Stimulated activated naive CD8-positive, alpha-beta T cell treated with anti-CD3 and anti-CD28 coated beads, Interleukin-15, Interleukin-2, amounts not matched to agents 100 ng/mL and 50 ng/mL, for 24 hours (primary cell): ENCODE measurements at regions not wholly inside any gene's neighbourhood (a gene's known extent, or its start where the extent isn't known, plus 50 kb on each side); places are given as distances from the start of the nearest gene placed in this dataset.
"Not testable (repeated sequence)": the region's sequence is repeated elsewhere in the genome, so short reads cannot be mapped to it uniquely, and the experiment has no call there.

Source experiments
- H3K27ac Mint-ChIP-seq: one replicate; pipeline ENCODE4 v1.8.0; 2021; ENCODE audit warnings: mild to moderate bottlenecking, mixed read lengths
- H3K27me3 Mint-ChIP-seq: one replicate; pipeline ENCODE4 v1.8.0; 2021; ENCODE audit warnings: mixed read lengths
- H3K36me3 Mint-ChIP-seq: one replicate; pipeline ENCODE4 v1.8.0; 2021; ENCODE audit warnings: low read depth, mixed read lengths
- H3K4me1 Mint-ChIP-seq: one replicate; pipeline ENCODE4 v1.8.0; 2021; ENCODE audit warnings: low read depth, mixed read lengths
- H3K4me3 Mint-ChIP-seq: one replicate; pipeline ENCODE4 v1.8.0; 2021; ENCODE audit warnings: mild to moderate bottlenecking, mixed read lengths
- H3K9me3 Mint-ChIP-seq: one replicate; pipeline ENCODE4 v1.8.0; 2021; ENCODE audit warnings: mixed read lengths

GRCh38 chr18:21978546-21979170 lies 190.7 kb upstream of the GATA6 start:
- H3K4me3 Mint-ChIP-seq, result no peak overlapping the region
- H3K27me3 Mint-ChIP-seq, result peaks cover 4% of the 10 kb centered on the region
- H3K4me1 Mint-ChIP-seq, result no peaks in the 10 kb centered on the region
- no peaks in the 10 kb centered on the region for H3K9me3 Mint-ChIP-seq
- H3K36me3 Mint-ChIP-seq, result no peaks in the 10 kb centered on the region
- no peak overlapping the region for H3K27ac Mint-ChIP-seq

GRCh38 chr18:21979171-21979560 lies 190.2 kb upstream of the GATA6 start:
- Mint-ChIP-seq H3K36me3 (no peaks in the 10 kb centered on the region), H3K27me3 (peaks cover 4% of the 10 kb centered on the region), H3K4me3 (no peak overlapping the region), H3K27ac (no peak overlapping the region), H3K9me3 (no peaks in the 10 kb centered on the region), H3K4me1 (no peaks in the 10 kb centered on the region)

- Mint-ChIP-seq H3K9me3 (no peaks in the 10 kb centered on the region), H3K36me3 (no peaks in the 10 kb centered on the region), H3K4me3 (no peak overlapping the region), H3K27ac (no peak overlapping the region), H3K27me3 (peaks cover 4% of the 10 kb centered on the region), H3K4me1 (no peaks in the 10 kb centered on the region)
Measured at GRCh38 chr18:21979759-21980158, 189.6 kb upstream of the GATA6 start.

- peaks cover 4% of the 10 kb centered on the region for H3K27me3 Mint-ChIP-seq
- H3K4me1 Mint-ChIP-seq, result no peaks in the 10 kb centered on the region
- H3K36me3 Mint-ChIP-seq, result no peaks in the 10 kb centered on the region
- no peak overlapping the region for H3K4me3 Mint-ChIP-seq
- H3K9me3 Mint-ChIP-seq, result no peaks in the 10 kb centered on the region
- H3K27ac Mint-ChIP-seq, result no peak overlapping the region
Measured at GRCh38 chr18:21980744-21981143, 188.6 kb upstream of the GATA6 start.

GRCh38 chr18:21981489-21981888 lies 187.9 kb upstream of the GATA6 start:
- H3K27ac Mint-ChIP-seq, H3K9me3 Mint-ChIP-seq, H3K36me3 Mint-ChIP-seq, H3K4me1 Mint-ChIP-seq, H3K4me3 Mint-ChIP-seq, H3K27me3 Mint-ChIP-seq: not testable (repeated sequence)

GRCh38 chr18:21991081-21991534 lies 178.3 kb upstream of the GATA6 start:
- Mint-ChIP-seq H3K9me3 (peaks cover 4% of the 10 kb centered on the region), H3K27me3 (peaks cover 4% of the 10 kb centered on the region), H3K27ac (no peak overlapping the region), H3K36me3 (no peaks in the 10 kb centered on the region), H3K4me3 (no peak overlapping the region), H3K4me1 (no peaks in the 10 kb centered on the region)

- Mint-ChIP-seq H3K27me3 (peaks cover 4% of the 10 kb centered on the region), H3K4me1 (no peaks in the 10 kb centered on the region), H3K4me3 (no peak overlapping the region), H3K27ac (no peak overlapping the region), H3K36me3 (no peaks in the 10 kb centered on the region), H3K9me3 (peaks cover 4% of the 10 kb centered on the region)
Measured at GRCh38 chr18:21991886-21992285, 177.5 kb upstream of the GATA6 start.

GRCh38 chr18:21996351-21996826 lies 173.0 kb upstream of the GATA6 start:
- Mint-ChIP-seq H3K27ac (no peak overlapping the region), H3K4me3 (no peak overlapping the region)

GRCh38 chr18:21997207-21998143 lies 171.9 kb upstream of the GATA6 start:
- H3K27ac Mint-ChIP-seq, result no peak overlapping the region
- no peaks in the 10 kb centered on the region for H3K36me3 Mint-ChIP-seq
- H3K4me3 Mint-ChIP-seq, result no peak overlapping the region
- no peaks in the 10 kb centered on the region for H3K4me1 Mint-ChIP-seq
- no peaks in the 10 kb centered on the region for H3K27me3 Mint-ChIP-seq
- H3K9me3 Mint-ChIP-seq, result no peaks in the 10 kb centered on the region

More at GRCh38 chr18:21996351-21996826, 173.0 kb upstream of the GATA6 start:
- Mint-ChIP-seq H3K9me3 (no peaks in the 10 kb centered on the region), H3K27me3 (peaks cover 4% of the 10 kb centered on the region), H3K4me1 (no peaks in the 10 kb centered on the region), H3K36me3 (no peaks in the 10 kb centered on the region)

GRCh38 chr18:21998486-21998885 lies 170.9 kb upstream of the GATA6 start:
- Mint-ChIP-seq H3K4me1 (no peaks in the 10 kb centered on the region), H3K27me3 (no peaks in the 10 kb centered on the region), H3K4me3 (no peak overlapping the region), H3K27ac (no peak overlapping the region), H3K9me3 (no peaks in the 10 kb centered on the region), H3K36me3 (no peaks in the 10 kb centered on the region)

- H3K4me1 Mint-ChIP-seq, result no peaks in the 10 kb centered on the region
- no peaks in the 10 kb centered on the region for H3K27me3 Mint-ChIP-seq
- H3K36me3 Mint-ChIP-seq, result no peaks in the 10 kb centered on the region
Measured at GRCh38 chr18:22001912-22002487, 167.4 kb upstream of the GATA6 start.

GRCh38 chr18:22005191-22005841 lies 164.1 kb upstream of the GATA6 start:
- H3K27me3 Mint-ChIP-seq, result no peaks in the 10 kb centered on the region
- no peaks in the 10 kb centered on the region for H3K4me1 Mint-ChIP-seq
- H3K36me3 Mint-ChIP-seq, result no peaks in the 10 kb centered on the region
- H3K27ac Mint-ChIP-seq, result no peak overlapping the region
- peaks cover 5% of the 10 kb centered on the region for H3K9me3 Mint-ChIP-seq
- no peak overlapping the region for H3K4me3 Mint-ChIP-seq

More at GRCh38 chr18:22001912-22002487, 167.4 kb upstream of the GATA6 start:
- Mint-ChIP-seq H3K4me3 (no peak overlapping the region), H3K27ac (no peak overlapping the region), H3K9me3 (no peaks in the 10 kb centered on the region)

- Mint-ChIP-seq H3K4me1 (no peaks in the 10 kb centered on the region), H3K4me3 (no peak overlapping the region), H3K36me3 (no peaks in the 10 kb centered on the region), H3K27me3 (no peaks in the 10 kb centered on the region), H3K9me3 (peaks cover 7% of the 10 kb centered on the region), H3K27ac (no peak overlapping the region)
Measured at GRCh38 chr18:22006458-22006857, 162.9 kb upstream of the GATA6 start.

- H3K9me3 Mint-ChIP-seq, result peaks cover 15% of the 10 kb centered on the region
- H3K27me3 Mint-ChIP-seq, result no peaks in the 10 kb centered on the region
- H3K4me3 Mint-ChIP-seq, result no peak overlapping the region
- no peaks in the 10 kb centered on the region for H3K36me3 Mint-ChIP-seq
- H3K4me1 Mint-ChIP-seq, result no peaks in the 10 kb centered on the region
- no peak overlapping the region for H3K27ac Mint-ChIP-seq
Measured at GRCh38 chr18:22009242-22009641, 160.1 kb upstream of the GATA6 start.

GRCh38 chr18:22013993-22014392 lies 155.4 kb upstream of the GATA6 start:
- Mint-ChIP-seq H3K36me3 (no peaks in the 10 kb centered on the region), H3K27me3 (peaks cover 4% of the 10 kb centered on the region)

More at GRCh38 chr18:22013993-22014392, 155.4 kb upstream of the GATA6 start:
- no peak overlapping the region for H3K27ac Mint-ChIP-seq
- H3K4me1 Mint-ChIP-seq, result no peaks in the 10 kb centered on the region
- no peak overlapping the region for H3K4me3 Mint-ChIP-seq
- peaks cover 19% of the 10 kb centered on the region for H3K9me3 Mint-ChIP-seq
